GM21619 (cell line): ENCODE measurements at regions not wholly inside any gene's neighbourhood (a gene's known extent, or its start where the extent isn't known, plus 50 kb on each side); places are given as distances from the start of the nearest gene placed in this dataset.

ENCODE experiments used
- ATAC-seq: cut with Tn5 transposase; IDR thresholded peaks from one replicate; pipeline ENCODE4 v1.9.1; 2021; ENCODE audit not compliant: unreplicated experiment

DNA sequence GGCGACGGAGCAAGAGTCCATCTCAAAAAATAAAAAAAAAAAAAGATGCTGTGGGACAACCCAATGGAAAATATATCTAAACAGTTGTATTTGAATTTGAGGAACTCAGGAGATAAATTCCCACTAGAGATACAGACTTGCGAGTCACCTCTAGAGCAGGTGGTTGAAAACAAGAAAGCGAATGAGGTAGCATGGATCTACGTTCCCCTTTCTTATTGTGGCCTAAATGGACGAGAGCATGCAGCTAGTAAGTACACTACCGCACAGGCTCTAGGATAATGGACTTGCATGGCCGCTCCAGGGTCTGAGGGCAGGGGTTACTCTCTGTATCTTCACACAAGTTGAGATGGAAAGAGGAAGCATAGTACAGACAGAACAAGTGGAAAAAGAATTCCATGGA is 63.5 kb upstream of the TGFBR2 start:
- ATAC-seq: no peak

DNA sequence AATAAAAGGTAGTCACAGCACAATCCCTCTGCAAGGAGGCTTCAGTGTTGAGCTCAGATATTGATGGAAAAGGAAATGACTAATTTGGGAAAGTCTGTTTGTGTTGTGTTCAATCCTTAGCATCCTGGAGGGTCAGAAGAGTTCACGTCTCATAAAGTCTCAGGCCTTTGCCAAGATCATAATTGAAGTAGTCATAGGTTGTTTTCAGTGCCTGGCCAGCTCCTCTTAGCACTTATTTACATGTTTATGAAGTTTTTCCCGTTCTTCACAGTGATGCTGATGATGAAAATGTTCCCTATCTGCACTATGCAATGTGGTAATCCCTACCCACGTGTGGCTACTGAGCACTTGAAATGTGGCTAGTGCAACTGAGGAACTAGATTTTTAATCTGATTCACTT is 61.6 kb upstream of the TGFBR2 start:
- no peak for ATAC-seq

DNA sequence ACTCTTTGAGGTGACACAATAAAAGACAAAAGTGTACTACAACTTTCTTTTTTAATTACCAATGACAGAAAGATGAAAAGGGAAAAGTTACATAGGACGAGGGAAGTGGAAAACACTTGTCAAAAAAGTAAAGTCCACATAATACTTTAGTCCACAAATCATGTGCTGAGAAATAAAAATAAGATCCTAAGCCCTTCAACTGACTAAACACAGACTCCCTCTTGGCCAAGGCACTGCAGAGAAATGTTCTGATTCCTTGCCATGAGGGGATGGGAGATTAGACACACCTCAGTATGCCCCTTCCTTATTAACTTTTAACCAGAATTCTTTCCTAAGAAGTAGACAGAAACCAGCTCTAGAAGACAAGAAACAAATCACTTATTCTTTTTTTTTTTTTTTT is 59.5 kb upstream of the TGFBR2 start:
- ATAC-seq: no peak

DNA sequence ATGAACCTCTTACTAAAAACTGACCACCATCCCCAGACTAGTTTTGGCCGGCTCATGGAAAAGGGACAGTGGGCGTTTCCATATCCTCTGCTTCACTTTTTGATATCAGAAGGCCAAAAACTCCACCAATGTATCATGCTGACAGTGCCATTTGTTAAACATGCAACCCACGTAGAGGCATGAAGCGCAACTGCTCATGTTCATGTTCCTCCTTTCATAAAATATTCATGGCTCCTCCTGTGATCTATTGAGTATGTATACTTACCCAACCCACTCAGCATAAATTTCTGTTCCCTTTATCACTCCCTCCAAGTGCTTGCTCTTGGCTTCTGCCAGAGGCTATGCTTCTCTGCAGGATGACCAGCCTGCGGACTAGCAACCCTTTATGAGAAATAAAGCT is 58.7 kb upstream of the TGFBR2 start:
- no peak for ATAC-seq

DNA sequence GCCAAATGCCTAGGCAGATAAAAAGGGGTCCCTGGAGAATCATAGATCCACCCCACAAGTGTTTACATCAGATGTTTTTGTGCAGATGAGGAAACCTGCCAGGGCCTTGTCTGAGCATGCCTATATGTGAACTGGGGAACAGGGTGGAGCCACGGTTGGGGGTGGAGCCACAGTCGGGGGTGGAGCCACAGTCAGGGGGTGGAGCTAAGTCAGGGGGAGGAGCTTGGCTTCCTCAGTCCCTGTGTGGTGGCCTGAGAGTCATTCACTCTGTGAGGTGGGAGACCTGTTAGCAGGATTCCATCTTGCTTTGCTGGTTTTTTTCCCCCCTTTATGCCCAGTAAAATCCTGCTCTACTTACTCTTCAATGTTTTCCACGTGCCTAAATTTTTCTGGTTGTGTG is 57.8 kb upstream of the TGFBR2 start:
- ATAC-seq: no peak

DNA sequence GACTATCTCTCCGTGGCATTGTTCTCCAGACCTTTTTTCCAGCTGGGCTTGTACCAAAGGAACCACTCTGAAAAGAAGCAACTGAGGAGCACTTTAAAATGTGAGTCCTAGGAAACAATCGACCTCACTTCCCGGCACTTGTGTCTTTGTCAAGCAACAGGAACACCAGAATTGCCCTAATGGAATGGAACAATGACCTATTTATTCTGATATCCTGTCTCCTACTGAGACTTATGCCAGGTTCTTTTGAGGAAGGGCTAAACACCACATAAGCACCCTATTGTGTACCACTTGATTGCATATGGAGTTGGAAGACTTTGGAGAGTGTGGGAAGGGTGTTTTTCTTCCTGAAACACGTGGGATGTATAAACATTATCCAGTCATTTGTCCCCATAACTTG is 56.8 kb upstream of the TGFBR2 start:
- ATAC-seq: no peak

DNA sequence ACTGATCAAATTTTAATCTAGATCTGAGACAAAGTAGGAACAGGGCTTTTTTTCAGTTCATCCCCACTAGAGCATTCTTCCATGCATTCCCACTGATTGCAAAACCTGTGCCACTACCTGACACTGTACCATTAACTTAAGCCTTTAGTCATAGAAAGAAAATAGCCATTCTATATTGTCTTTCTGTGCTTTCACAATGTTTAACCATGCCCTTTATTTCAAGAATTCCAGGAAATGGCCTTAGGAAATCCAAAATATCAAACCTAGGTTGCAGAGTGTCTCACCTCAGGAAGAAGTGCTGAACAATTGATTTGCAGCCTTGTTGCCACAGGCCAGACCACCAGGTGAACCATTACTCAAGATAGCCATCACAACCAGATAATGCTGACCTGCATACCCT is 56.2 kb upstream of the TGFBR2 start:
- no peak for ATAC-seq

DNA sequence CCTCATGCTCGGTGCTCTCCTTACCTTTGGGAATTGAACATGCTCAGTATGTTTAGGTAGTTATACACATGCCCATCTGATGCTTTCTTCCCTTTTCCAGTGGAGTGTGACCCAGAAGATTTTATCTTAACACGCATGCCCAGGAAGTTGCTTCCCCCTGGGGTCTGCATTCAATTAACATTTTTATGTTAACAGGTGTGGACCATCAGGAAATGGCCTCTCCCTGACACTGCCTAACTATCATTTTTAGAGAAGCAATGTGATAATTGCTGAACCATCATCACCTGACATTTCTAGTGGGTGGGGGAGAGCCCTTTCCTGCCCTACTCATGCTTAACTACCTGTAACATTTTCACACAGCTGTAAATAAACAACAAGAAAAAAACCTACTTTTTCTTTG is 55.1 kb upstream of the TGFBR2 start:
- ATAC-seq: no peak

DNA sequence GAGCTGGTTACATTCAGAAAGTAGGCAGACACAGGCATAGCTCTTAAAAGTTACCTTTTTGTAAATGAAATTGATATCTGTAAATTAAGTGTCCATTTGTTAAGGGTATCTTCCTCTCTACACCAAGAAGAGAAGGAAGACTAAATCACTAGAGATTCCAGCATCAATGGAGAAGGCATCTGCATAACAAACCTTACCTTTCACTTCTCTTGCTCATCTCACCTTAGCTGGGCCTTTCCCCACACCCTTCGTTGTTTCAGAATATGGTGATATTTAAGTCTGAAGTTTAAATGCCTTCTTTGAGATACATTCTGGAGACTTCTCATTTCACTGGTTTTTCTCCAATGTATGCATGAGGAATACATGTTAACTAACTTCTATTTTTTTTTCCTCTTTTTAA is 54.5 kb upstream of the TGFBR2 start:
- ATAC-seq: no peak

DNA sequence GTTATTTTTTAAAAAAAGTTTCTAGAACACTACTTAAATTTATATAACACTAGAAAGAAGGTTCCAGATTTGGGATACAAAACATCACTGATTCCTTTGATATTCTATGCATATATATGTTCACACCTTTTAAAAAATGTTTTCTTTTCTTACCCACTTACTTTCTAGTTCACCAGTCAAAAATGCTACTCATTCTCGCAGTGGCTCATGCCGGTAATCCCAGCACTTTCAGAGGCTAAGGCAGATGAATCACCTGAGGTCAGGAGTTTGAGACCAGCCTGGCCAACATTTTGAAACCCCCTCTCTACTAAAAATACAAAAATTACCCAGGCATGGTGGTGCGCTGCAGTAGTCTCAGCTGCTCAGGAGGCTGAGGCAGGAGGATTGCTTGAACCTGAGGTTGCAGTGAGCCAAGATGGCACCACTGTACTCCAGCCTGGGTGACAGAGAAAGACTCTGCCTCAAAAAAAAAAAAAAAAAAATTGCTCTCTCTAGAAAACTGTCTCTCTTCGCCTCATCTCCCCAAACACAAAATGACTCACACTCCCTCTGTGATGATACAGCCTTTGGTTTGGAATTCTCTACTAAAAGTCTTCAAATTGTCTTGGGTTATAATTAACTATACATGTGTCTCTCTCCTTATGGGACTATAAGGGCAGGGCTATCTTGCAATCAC is 52.6 kb upstream of the TGFBR2 start:
- no peak for ATAC-seq

DNA sequence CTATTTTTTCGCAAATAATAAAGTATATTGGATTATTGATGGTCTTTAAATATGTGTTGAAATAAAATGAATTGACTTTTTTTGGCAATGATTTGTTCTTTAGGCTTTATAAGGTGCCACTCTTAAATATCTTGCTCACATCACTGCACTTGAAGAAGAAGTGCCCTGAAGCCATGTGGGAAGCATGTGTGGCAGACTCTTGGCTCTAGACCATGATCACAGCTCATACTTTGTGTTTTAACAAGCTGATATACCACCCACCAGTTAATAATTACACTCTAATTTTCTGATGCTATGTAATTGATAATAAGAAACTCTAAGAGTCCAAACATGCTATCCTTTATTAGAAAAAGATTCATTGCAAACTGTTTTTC is 52.1 kb upstream of the TGFBR2 start:
- ATAC-seq: no peak

DNA sequence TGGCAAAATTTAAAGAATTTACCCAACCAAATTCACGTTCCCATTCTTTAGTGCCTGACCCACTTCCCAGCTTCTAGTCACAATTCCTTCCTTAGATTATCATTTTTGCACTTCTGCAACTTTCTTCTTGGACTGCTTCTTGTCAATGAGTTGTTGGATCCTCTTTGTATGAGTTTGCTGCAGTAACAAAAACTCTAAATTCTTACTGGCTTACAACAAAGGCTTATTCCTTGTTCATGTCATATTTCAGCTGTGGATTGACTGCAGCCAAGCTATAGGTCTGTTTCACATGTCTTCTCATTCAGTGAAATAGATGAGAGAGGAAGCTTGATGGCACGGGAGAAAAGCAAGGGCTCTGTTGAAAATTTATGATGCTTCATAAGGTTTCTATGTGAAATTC is 50.4 kb upstream of the TGFBR2 start:
- no peak for ATAC-seq
